ENCODE measurements at regions not wholly inside any gene's neighbourhood (a gene's known extent, or its start where the extent isn't known, plus 50 kb on each side); places are given as distances from the start of the nearest gene placed in this dataset.
"Not testable (repeated sequence)": the region's sequence is repeated elsewhere in the genome, so short reads cannot be mapped to it uniquely, and the experiment has no call there.

DNA sequence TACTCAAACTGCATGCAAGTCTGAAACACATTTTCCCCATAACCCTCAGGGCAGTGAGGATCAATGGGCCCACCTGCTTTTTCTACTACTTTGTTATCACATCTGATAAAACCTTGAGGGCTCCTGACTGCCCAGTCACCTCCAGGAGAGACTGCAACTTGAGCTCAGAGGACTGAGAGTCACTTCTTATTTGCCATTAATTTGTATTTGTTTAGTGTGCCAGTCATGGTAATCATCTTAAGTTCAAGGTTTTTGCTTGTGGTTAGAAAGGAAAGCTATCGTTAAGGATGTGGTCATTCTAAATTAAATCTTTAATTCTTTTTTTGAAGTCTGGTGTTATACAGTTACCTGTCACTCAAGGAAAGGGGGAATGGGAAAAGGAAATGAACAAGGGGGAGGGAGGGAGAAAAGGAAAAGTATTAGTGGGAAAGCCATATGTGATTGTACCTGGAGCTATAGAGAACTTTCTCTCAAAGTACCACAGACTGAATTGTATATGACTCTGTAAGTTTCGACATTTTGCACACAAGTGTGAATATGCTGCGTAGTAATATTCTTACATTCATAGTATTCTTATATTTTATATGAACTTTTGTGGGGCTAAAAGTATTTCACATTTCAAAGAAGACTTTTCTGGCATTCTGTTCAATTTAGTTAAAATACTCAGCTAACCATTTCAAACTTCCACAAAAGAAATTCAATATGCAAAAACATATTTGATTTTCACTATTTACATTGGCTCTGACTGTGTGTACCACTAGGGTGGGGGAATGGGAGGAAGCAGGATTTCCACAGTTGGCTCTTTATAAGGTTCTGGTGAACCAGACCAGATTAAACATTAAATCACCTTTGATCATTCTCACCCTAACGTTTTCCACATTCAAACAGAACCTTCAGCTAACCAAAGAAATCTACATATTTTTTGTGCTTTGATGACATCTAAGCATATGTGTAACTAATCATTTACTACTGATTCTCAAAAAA lies 166.5 kb upstream of the ATP11B start:
- TF ChIP-seq GATA1 (IDR thresholded peaks at IDR 0.05; ENCODE audit: low read depth, low read length) (no peak), POLR2A (IDR thresholded peaks at IDR 0.05; ENCODE audit: low read length) (no peak)
- DNase-seq = no peak

GRCh38 chr3:182628531-182628930 lies 164.8 kb upstream of the ATP11B start:
- DNase-seq = no peak
- TF ChIP-seq GATA1 (IDR thresholded peaks at IDR 0.05; ENCODE audit: low read depth, low read length) (no peak), POLR2A (IDR thresholded peaks at IDR 0.05; ENCODE audit: low read length) (no peak)

DNA sequence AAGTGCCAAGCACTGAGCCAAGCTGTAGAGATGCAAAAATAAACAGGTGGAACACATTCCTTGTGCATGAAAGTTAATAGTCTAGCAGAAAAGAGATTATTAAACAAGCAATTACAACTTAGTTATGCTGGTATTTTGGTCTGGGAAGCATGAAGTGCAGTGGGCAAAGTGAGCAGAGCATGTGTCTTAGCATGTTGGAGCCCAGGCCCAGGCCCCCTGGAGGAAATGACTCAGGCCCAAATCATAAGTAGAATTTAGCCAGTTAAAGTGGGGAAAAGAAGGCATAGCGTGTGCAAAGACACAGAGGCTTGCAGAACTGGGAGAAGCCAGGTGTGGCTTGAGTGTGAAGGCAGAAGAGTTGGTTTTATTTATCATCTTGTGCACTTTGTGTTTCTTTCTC lies 163.8 kb upstream of the ATP11B start:
- TF ChIP-seq POLR2A (IDR thresholded peaks at IDR 0.05; ENCODE audit: low read length) (no peak), GATA1 (IDR thresholded peaks at IDR 0.05; ENCODE audit: low read depth, low read length) (no peak)

GRCh38 chr3:182631183-182632076 lies 161.9 kb upstream of the ATP11B start:
- TF ChIP-seq GATA1 (IDR thresholded peaks at IDR 0.05; ENCODE audit: low read depth, low read length) (no peak), POLR2A (IDR thresholded peaks at IDR 0.05; ENCODE audit: low read length) (no peak)
- no peak for DNase-seq

More for the DNA sequence above, 163.8 kb upstream of the ATP11B start:
- DNase-seq = no peak

DNA sequence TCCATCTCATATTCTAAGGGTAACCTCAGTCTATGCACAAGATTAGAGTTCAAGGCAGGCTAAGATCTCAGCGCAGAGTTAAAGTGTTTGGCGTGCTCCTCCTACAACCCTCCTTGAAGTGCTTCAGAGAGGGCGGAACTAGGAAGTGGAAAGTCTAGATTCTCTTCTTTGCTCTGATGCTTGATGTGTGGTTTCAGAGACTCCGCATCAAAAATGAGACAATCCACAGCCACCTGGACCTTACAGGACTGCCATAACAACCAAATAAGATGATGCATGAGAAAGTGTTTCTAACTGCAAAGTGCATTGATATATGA lies 161.3 kb upstream of the ATP11B start:
- DNase-seq = no peak
- TF ChIP-seq POLR2A (IDR thresholded peaks at IDR 0.05; ENCODE audit: low read length) (no peak), GATA1 (IDR thresholded peaks at IDR 0.05; ENCODE audit: low read depth, low read length) (no peak)

GRCh38 chr3:182633186-182633585 lies 160.1 kb upstream of the ATP11B start:
- TF ChIP-seq POLR2A (IDR thresholded peaks at IDR 0.05; ENCODE audit: low read length) (no peak), GATA1 (IDR thresholded peaks at IDR 0.05; ENCODE audit: low read depth, low read length) (no peak)

GRCh38 chr3:182636646-182637045 lies 156.7 kb upstream of the ATP11B start:
- no peak for DNase-seq
- TF ChIP-seq GATA1 (IDR thresholded peaks at IDR 0.05; ENCODE audit: low read depth, low read length) = no peak
- no peak for TF ChIP-seq POLR2A (IDR thresholded peaks at IDR 0.05; ENCODE audit: low read length)

More at GRCh38 chr3:182633186-182633585, 160.1 kb upstream of the ATP11B start:
- no peak for DNase-seq

- TF ChIP-seq GATA1 (IDR thresholded peaks at IDR 0.05; ENCODE audit: low read depth, low read length) (no peak), POLR2A (IDR thresholded peaks at IDR 0.05; ENCODE audit: low read length) (no peak)
- no peak for DNase-seq
These were observed 155.8 kb upstream of the ATP11B start for GRCh38 chr3:182637350-182638110.

- TF ChIP-seq POLR2A (IDR thresholded peaks at IDR 0.05; ENCODE audit: low read length) (no peak), GATA1 (IDR thresholded peaks at IDR 0.05; ENCODE audit: low read depth, low read length) (no peak)
- DNase-seq = no peak
These were observed 149.3 kb upstream of the ATP11B start for GRCh38 chr3:182644013-182644412.

- no peak for DNase-seq
- TF ChIP-seq GATA1 (IDR thresholded peaks at IDR 0.05; ENCODE audit: low read depth, low read length) (no peak), POLR2A (IDR thresholded peaks at IDR 0.05; ENCODE audit: low read length) (no peak)
These were observed 148.4 kb upstream of the ATP11B start for GRCh38 chr3:182644790-182645433.

GRCh38 chr3:182650568-182651128 lies 142.7 kb upstream of the ATP11B start:
- TF ChIP-seq POLR2A (IDR thresholded peaks at IDR 0.05; ENCODE audit: low read length) (no peak), GATA1 (IDR thresholded peaks at IDR 0.05; ENCODE audit: low read depth, low read length) (no peak)
- no peak for DNase-seq

DNA sequence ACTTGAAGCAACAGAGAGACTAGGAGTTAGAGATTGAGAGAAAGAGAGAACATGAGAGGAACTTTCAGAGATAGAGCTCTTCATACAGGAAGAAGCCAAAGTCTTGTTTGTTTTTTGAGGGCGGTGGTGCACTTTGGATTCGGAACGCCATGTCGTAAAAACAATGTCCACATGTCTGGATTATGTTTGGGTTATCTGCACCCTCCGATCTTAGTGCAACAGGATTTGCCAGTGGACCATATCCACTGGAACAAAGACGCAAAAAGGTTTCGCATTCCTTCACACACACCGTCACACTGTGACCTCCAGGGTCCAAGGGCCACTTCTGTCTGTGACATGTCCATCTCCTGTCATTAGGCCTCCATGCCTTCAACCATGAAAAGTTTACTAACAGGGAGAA lies 141.8 kb upstream of the ATP11B start:
- DNase-seq = no peak
- no peak for TF ChIP-seq GATA1 (IDR thresholded peaks at IDR 0.05; ENCODE audit: low read depth, low read length)
- no peak for TF ChIP-seq POLR2A (IDR thresholded peaks at IDR 0.05; ENCODE audit: low read length)

DNA sequence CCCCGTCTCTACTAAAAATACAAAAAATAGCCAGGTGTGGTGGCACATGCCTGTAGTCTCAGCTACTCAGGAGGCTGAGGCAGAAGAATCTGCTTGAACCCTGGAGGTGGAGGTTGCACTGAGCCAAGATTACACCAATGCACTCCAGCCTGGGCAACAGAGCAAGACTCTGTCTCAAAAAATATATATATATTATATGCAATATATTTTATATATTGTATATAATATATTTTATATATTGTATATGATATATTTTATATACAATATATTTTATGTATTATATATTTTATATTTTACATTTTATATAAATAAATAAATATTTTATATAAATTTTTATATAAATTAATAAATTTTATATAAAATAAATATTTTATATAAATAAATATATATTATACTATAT lies 140.2 kb upstream of the ATP11B start:
- DNase-seq = not testable (repeated sequence)
